ENCODE measurements at regions not wholly inside any gene's neighbourhood (a gene's known extent, or its start where the extent isn't known, plus 50 kb on each side); places are given as distances from the start of the nearest gene placed in this dataset.

- no peak overlapping the region for H3K4me3 ChIP-seq (ENCODE audit: low read length)
- TF ChIP-seq EZH2phosphoT487 (IDR thresholded peaks at IDR 0.05; ENCODE audit: low read depth): no peak
- no peak for TF ChIP-seq CTCF (IDR thresholded peaks at IDR 0.05; ENCODE audit: low read depth, low read length)
- H2AFZ ChIP-seq (ENCODE audit: low read depth, low read length): no peak overlapping the region
- H3K27ac ChIP-seq (ENCODE audit: low read length): no peak overlapping the region
- H3K9me3 ChIP-seq (ENCODE audit: insufficient read depth, low read length): no peaks in the 10 kb centered on the region
- H3K9ac ChIP-seq (ENCODE audit: low read length): no peak overlapping the region
- H3K4me1 ChIP-seq (ENCODE audit: low read length): no peaks in the 10 kb centered on the region
- no peaks in the 10 kb centered on the region for H4K20me1 ChIP-seq (ENCODE audit: insufficient read depth, low read length)
- no peaks in the 10 kb centered on the region for H3K36me3 ChIP-seq (replicated peaks; ENCODE audit: low read depth, low read length)
- H3K4me2 ChIP-seq (ENCODE audit: low read length): no peak overlapping the region
- H3K79me2 ChIP-seq (ENCODE audit: low read length): no peaks in the 10 kb centered on the region
- no peaks in the 10 kb centered on the region for H3K27me3 ChIP-seq (ENCODE audit: low read depth, low read length)
Measured at GRCh38 chr21:22764222-22764621, 1766.0 kb downstream of the NCAM2 start.

GRCh38 chr21:22791376-22791775 is 1793.2 kb downstream of the NCAM2 start:
- TF ChIP-seq EZH2phosphoT487 (IDR thresholded peaks at IDR 0.05; ENCODE audit: low read depth) (no peak), CTCF (IDR thresholded peaks at IDR 0.05; ENCODE audit: low read depth, low read length) (no peak)
- no peaks in the 10 kb centered on the region for H3K36me3 ChIP-seq (replicated peaks; ENCODE audit: low read depth, low read length)
- no peaks in the 10 kb centered on the region for H3K27me3 ChIP-seq (ENCODE audit: low read depth, low read length)
- H4K20me1 ChIP-seq (ENCODE audit: insufficient read depth, low read length): no peaks in the 10 kb centered on the region
- no peaks in the 10 kb centered on the region for H3K4me1 ChIP-seq (ENCODE audit: low read length)
- no peak overlapping the region for H3K4me3 ChIP-seq (ENCODE audit: low read length)
- H3K9me3 ChIP-seq (ENCODE audit: insufficient read depth, low read length): no peaks in the 10 kb centered on the region
- no peak overlapping the region for H2AFZ ChIP-seq (ENCODE audit: low read depth, low read length)
- H3K27ac ChIP-seq (ENCODE audit: low read length): no peak overlapping the region
- no peaks in the 10 kb centered on the region for H3K79me2 ChIP-seq (ENCODE audit: low read length)
- no peak overlapping the region for H3K9ac ChIP-seq (ENCODE audit: low read length)
- no peak overlapping the region for H3K4me2 ChIP-seq (ENCODE audit: low read length)

GRCh38 chr21:22791986-22792560 is 1793.9 kb downstream of the NCAM2 start:
- Histone ChIP-seq H3K4me1 (ENCODE audit: low read length) (no peaks in the 10 kb centered on the region), H3K79me2 (ENCODE audit: low read length) (no peaks in the 10 kb centered on the region), H3K4me3 (ENCODE audit: low read length) (no peak overlapping the region), H3K9me3 (ENCODE audit: insufficient read depth, low read length) (no peaks in the 10 kb centered on the region), H3K27ac (ENCODE audit: low read length) (no peak overlapping the region), H4K20me1 (ENCODE audit: insufficient read depth, low read length) (no peaks in the 10 kb centered on the region), H3K9ac (ENCODE audit: low read length) (no peak overlapping the region), H3K36me3 (replicated peaks; ENCODE audit: low read depth, low read length) (no peaks in the 10 kb centered on the region), H2AFZ (ENCODE audit: low read depth, low read length) (no peak overlapping the region), H3K4me2 (ENCODE audit: low read length) (no peak overlapping the region), H3K27me3 (ENCODE audit: low read depth, low read length) (no peaks in the 10 kb centered on the region)
- TF ChIP-seq EZH2phosphoT487 (IDR thresholded peaks at IDR 0.05; ENCODE audit: low read depth) (no peak), CTCF (IDR thresholded peaks at IDR 0.05; ENCODE audit: low read depth, low read length) (peak; percentile 68)

- no peaks in the 10 kb centered on the region for H3K79me2 ChIP-seq (ENCODE audit: low read length)
- no peaks in the 10 kb centered on the region for H3K27me3 ChIP-seq (ENCODE audit: low read depth, low read length)
- H3K4me2 ChIP-seq (ENCODE audit: low read length): no peak overlapping the region
- no peak overlapping the region for H2AFZ ChIP-seq (ENCODE audit: low read depth, low read length)
- H3K4me1 ChIP-seq (ENCODE audit: low read length): no peaks in the 10 kb centered on the region
- H3K9me3 ChIP-seq (ENCODE audit: insufficient read depth, low read length): no peaks in the 10 kb centered on the region
- H4K20me1 ChIP-seq (ENCODE audit: insufficient read depth, low read length): no peaks in the 10 kb centered on the region
- H3K4me3 ChIP-seq (ENCODE audit: low read length): no peak overlapping the region
- TF ChIP-seq CTCF (IDR thresholded peaks at IDR 0.05; ENCODE audit: low read depth, low read length) (no peak), EZH2phosphoT487 (IDR thresholded peaks at IDR 0.05; ENCODE audit: low read depth) (no peak)
- no peak overlapping the region for H3K9ac ChIP-seq (ENCODE audit: low read length)
- H3K36me3 ChIP-seq (replicated peaks; ENCODE audit: low read depth, low read length): no peaks in the 10 kb centered on the region
- no peak overlapping the region for H3K27ac ChIP-seq (ENCODE audit: low read length)
Measured at GRCh38 chr21:22795091-22795490, 1796.9 kb downstream of the NCAM2 start.

Measured in OCI-LY3 (cell line).